ENCODE measurements at regions not wholly inside any gene's neighbourhood (a gene's known extent, or its start where the extent isn't known, plus 50 kb on each side); places are given as distances from the start of the nearest gene placed in this dataset.

DNA sequence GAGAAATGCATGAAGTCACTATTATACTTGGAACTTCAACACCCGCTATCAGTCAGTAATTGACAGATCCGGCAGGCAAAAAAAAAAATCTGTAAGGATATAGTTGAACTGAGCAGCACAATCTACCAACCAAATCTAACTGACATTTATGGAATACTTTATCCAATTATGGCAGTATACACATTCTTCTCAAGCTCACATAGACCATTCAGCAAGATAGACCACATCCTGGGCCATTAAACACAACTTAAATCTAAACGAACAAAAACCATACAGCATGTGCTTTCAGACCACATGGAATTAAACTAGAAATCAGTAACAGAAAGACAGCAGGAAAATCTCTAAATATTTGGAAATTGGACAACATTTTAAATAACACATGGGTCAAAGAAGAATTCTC is 112.7 kb downstream of the MPP7 start:
- intact Hi-C loops (cut with micrococcal nuclease) = no loop called here

DNA sequence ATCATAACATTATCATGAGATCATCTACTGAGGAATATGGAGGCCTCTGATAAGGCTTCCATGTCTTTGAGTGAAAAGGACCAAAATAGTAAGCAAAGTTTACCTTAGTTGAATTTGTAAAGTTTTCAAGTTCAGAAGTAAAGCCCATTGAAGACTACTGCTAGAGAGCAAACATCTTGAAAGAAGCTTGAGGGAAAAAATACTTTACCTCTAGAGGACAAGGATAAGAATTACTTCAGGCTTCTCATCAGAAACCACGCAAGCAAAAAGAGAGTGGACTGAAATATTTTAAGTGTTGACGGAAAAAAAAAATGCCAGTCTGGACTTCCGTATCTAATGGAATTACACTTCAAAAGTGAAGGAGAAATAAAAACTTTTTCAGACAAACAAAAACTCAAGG is 114.3 kb downstream of the MPP7 start:
- intact Hi-C loops (cut with micrococcal nuclease) = no loop called here

DNA sequence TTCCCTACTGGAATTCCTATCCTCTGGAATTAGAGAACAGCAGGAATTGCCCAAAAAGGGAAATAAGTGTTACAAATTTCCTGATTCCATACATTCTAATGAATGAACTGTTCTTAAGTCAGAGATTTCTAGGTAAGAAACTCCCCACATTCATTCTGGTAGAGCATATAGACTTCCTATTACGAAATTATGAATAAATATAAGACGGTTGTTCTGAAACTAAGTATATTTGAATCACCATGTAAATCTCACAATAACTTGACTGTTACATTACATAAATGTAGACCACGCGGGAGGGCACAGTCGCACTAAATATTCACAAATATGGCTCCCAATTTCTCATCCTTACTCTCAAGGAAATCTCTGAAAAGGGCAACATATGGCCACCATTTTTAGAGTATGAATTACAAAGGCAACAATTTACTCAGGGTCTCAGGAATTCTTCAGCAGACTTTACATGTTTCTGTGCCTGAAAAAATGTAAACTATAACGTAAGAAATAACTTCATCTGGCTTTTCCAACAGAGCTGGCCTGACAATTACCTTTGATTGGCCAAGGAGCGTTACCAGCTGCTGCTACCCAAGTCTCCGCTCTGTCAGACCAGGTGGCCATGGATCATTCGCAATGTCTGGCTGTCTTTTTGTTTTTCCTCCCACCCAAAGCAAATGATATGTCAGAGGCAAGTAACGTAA is 115.8 kb downstream of the MPP7 start:
- intact Hi-C loops (cut with micrococcal nuclease) = no loop called here

DNA sequence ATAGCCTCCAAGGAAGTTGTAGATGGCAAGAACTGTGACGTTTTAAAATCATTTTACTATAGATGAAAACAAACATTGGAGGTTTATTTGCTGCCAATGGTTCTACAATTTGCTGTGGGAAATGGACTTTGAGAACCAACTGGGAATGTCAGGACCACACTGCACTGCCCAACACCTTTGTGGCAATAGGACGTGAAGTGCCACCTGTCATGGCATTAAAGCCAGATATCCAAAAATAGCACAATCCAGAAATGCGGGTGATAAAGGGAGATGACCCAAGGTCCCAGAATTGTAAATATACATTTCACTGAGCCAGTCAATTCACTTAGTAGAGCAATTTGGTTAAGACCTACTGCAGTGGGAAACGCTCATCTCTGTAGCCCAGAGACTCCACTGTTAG is 116.4 kb downstream of the MPP7 start:
- intact Hi-C loops (cut with micrococcal nuclease) = no loop called here

DNA sequence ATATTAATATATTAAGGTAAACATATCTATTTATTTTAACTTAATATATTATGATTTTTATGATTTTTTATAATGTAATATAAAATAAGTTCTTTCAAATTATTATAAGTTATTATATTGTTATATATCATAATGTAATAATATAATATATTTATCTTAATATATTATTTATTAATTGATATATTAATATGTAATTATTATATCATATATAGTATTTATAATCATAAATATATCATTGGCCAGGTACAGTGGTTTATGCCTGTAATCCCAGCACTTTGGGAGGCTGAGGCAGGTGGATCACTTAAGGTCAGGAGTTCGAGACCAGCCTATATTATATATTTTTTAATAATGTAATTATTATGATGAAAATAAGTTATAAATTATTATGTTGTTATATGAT is 118.1 kb downstream of the MPP7 start:
- intact Hi-C loops (cut with micrococcal nuclease) = no loop called here

DNA sequence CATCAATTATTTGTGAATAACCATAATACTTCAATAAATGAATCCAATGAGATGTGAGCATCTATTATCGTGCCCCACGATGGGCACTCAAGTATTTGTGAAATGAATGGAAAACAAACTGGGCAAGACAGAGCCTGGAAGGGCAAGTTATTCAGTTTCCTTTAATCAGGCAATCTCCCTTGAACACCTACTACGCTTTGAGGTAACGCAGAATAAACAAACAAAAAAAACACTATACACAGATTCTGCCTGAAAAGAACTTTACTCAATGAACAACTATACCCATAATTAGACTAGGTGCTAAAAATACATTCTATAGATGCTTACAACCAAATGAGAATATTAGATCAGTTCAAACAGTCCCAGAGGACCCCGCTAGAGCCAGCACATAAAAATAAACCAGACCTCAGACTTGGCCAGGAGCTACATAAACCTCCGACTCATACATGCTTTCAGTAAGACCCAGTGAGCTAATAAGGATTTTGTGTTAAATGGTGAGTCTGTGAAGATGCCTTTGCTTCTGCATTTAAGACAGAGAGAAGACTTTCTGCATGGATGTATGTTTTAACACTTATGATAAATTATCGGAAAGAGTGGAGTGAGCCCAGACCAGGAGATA is 121.3 kb downstream of the MPP7 start:
- intact Hi-C loops (cut with micrococcal nuclease) = no loop called here

DNA sequence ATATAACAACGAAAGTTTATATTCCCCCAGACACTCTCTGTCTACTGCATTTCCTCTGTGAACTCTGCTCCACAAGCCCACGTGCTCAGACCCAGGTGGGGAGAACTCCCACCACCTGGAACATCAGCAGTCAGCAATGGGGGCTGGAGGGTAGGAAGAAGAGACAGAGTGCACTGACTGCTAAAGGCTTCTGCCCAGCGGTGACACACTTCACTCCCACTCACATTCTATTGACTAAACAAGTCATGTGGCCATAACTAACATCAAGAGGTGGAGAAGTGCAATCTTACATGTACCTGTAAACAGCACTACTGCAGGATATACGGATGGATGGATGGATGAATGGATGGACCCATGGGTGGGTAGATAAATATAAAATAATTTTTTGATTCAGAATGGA is 122.2 kb downstream of the MPP7 start:
- intact Hi-C loops (cut with micrococcal nuclease) = no loop called here

DNA sequence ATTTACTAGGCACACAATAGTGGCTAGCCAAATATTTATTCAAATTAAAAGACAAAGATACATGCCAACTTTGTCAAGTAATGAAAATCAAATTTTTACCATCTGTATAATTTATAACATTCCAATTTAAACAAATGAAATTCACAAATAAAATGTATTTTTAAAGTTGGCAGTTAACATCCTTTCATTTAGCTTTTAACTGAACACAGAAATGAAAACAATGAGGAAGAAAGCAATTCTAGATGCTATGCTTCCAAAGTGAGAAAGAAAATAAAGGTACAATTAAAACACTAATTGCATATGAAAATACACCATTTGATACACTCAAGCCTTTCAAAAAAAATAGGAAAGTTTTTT is 123.1 kb downstream of the MPP7 start:
- intact Hi-C loops (cut with micrococcal nuclease) = loop anchor here (1.0 to 5.0 kb wide), 5 partner anchors 437 to 809 kb away; no protein-coding TSS in a partner anchor

DNA sequence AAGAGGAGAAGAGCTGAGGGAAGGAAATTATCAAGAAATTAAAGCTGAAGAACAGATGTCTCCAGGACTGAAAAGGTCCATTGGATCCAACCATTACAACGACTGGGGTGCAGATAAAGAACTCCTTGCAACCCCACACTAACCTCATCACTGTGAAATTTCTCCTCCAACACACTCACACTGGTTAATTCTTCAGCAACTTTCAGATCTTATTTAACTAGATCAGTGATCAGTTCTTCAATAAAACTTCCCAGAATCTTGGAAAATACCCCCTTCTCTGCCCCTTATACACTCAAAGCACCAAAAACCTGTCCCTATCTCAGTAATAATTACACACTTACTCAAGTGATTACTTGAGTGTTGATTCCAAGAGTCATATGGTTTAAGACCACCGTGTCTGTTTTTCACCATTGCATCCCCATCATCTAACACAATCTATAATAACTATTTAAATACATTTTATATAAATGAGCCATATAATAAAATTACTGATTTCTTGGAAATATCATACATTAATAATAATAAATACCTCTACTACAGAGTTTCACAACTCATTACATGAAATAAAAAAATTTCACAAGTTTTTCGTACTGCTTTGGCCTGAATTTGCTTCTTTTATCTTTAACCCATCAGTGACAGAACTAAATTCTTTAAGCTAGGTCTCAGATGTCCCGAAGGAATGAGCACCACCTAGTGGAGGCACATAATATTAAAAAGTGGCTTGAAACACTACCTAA is 123.7 kb downstream of the MPP7 start:
- intact Hi-C loops (cut with micrococcal nuclease) = loop anchor here (1.0 to 5.0 kb wide), 5 partner anchors 437 to 808 kb away; no protein-coding TSS in a partner anchor

DNA sequence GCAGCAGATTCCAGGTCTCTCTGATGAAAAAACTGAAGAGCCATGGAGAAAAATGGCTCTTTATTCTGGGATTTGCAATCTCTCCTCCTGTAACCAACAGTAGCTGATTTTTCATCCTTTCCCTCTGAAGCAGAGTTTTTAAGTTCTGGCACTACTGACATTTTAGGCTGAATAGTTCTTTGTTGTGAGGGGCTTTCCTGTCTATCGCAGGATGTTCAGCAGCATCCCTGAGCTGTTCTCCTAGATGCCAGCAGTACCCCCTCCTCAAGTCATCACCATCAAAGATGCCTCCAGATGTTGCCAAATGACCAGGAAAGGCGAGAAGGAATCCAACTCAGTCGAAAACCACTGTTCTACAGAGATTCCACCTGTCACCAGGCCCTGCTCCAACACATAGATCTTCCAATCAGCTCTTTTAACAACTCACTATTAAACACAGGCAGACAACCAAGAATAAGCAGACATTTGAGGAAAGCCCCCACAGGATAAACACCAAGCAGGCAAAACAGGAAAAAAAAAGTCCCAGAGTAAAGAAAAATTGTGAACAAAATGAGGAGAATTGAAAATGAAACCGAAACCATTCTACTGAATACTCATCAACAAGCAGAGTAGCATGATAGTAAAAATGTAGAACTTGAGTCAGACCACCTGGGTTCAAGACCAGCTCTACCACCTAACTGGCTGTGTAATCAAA is 124.8 kb downstream of the MPP7 start:
- intact Hi-C loops (cut with micrococcal nuclease) = loop anchor here (1.0 to 5.0 kb wide), 4 partner anchors 204 to 807 kb away; no protein-coding TSS in a partner anchor

DNA sequence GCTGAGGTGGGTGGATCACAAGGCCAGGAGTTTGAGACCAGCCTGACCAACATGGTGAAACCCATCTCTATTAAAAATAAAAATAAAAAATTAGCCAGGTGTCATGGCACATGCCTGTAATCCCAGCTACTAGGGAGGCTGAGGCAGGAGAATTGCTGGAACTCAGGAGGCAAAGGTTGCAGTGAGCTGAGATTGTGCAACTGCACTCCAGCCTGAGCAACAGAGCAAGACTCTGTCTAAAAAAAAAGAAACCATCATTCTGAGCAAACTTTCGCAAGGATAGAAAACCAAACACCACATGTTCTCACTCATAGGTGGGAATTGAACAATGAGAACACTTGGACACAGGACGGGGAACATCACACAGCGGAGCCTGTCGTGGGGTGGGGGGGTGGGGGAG is 126.4 kb downstream of the MPP7 start:
- intact Hi-C loops (cut with micrococcal nuclease) = loop anchor here (5.0 kb wide), 1 partner anchor 729 kb away; no protein-coding TSS in a partner anchor

DNA sequence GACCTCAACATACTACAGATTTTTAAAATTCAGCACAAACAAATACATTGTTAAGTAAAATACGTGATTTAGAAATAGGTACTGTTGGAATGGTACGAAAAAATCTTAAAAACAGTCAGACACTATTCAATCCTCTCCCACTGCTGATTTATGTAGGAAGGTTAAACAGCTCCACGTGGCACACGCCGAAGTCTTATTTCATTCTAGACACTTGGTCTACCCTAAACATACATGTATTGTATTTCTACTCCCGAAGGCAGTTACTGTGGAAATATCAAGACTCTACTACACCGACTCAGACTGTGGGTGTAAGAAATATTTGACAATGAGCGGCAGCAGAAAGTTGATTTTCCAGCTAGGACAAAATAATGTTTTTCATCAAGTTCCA is 130.6 kb downstream of the MPP7 start:
- intact Hi-C loops (cut with micrococcal nuclease) = no loop called here

DNA sequence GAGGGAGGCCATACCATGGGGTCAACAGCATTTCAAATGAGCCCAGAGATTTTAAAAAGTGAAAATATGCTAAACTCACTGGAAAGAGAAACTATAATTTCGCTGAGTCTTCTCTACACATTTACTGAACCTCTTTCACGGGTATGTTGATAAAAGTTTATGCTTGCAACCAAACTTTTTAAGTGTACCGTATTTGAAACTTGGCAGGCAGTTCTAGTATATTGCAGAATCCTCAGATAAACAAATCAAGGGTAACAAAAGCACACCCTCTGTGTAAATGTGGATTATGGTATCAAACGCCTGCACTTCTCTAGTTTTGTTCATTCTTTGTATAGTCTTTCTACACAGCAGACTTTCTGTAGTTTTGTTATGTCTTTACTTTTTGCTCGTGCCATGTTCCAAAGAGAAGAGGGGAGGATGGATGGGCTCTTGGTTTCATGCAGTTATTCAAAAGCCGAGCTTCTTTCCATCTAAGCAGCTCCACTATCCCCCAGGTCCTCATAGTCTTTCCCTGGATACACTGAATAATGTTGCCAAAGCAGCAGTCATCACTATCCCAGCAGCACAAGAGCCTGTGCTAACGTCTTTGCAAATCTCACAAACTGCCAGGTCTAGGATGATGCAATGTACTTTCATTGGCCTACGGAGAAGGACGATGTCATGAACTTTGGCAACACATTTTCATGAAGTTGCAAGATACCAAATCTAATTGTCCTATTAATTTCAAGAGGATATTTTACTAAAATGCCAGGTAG is 131.2 kb downstream of the MPP7 start:
- intact Hi-C loops (cut with micrococcal nuclease) = no loop called here

DNA sequence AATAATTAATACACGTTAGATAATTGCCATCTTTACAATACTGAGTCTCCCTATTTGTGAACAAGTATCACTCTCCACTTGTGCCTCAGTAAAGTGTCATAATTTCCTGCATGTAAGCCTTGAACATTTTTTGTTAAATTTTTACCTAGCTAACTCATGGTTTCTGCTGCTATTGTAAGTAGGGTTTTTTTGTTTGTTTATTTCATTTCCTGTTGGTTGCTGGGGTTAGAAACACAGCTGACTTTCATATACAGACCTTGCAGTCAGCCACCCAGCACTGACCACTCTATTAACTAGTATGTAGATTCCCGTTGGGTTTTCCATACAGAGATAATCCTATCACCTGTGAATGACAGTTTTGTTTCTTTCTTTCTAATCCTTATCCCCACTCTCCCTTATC is 133.3 kb downstream of the MPP7 start:
- intact Hi-C loops (cut with micrococcal nuclease) = no loop called here

DNA sequence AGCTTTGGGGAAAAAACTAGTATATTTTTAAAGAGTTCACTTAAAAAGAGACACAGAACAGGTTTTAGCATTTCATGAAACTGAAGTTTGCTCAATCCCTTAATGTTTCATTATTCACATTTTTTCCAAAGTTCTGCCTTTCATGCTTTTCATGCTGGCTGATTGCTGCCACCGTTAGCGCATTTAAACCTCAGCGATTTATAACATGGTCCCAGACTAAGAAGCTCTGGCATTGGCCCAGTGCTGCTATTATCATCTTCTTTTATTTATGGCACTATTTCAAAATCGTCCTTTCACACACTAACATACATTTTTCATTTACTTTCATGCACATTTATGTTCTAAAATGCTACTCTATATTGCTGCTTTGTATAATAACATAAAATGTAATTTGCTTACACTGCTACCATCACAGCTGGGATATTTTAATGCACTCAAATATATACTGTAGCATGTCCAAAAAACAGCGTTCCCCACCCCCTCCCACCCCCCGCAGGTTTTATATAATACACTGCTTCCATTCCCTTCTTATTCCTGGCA is 141.9 kb downstream of the MPP7 start:
- intact Hi-C loops (cut with micrococcal nuclease) = no loop called here

DNA sequence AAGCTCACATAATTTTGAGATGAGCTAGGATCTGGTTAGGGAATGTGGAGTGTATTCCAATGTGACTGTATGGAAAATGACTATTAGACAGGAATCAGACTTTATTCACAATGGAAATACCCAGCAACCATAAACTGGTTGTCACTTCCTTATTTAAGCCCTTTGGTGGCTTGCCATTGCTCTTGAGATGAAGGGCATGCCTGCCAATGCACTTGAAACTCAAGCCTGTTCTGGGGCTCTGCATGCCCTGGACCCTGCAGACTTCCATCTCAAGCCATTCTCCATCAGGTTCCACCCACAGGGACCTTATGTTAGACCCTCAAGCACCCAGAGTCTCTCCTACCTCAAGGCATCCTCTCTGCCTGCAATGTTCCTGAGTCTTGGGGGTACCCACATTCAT is 145.5 kb downstream of the MPP7 start:
- intact Hi-C loops (cut with micrococcal nuclease) = no loop called here

DNA sequence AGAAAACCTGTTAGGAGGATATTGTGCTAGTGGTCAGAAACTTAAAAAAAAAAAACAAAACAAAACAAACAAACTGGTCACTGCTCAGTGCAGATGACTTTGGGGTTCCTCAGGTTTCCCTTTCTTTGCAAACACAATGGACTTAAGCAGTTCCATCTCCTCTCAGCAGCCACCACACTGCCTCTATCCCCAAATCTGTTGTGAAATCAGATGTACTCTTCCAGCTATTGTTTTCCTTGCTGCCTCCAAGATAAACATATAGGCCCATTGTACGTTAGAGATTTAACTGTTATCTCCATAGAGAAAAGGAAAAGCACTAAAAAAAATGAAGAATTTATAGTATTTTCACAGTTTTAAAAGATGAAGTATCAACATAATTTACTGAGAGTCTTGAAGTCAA is 147.1 kb downstream of the MPP7 start:
- intact Hi-C loops (cut with micrococcal nuclease) = no loop called here

DNA sequence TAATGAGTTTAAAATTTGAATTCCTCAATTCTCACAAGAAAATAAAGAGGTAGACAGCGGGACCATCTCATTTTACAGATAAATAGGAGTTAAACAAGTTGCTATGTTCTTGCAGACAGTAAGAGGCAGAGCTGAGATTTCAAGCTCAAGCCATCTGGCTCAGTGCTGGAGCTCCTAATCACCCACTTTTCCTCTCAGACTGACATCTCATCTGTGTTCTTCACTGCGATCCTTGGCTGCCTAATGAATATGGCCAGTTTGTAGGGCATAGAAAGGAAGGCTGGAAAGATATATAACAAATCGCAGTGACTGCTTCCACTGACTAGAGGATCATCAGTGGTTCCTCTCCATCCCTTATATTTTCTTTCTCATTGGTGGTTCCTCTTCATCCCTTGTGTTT is 151.2 kb downstream of the MPP7 start:
- intact Hi-C loops (cut with micrococcal nuclease) = no loop called here

DNA sequence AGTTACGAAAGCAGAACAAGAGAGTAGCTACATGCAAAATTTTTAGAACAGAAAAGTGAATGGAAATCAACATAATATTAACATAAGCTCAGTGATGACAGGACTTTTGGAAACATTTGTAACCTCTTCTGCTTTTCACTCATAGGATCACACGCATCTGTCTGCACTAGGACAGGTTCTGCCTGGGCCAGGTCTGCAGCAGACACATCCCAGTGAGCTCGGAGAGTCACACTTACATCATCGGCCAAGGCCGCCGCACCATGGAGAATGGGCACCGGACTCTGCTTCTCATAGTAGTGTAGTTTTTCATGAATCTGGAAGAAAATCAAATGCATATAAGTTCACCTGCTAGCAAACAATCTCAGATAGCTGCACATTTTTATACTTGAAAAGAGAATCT is 150.9 kb upstream of the ODAD2 start:
- intact Hi-C loops (cut with micrococcal nuclease) = no loop called here

DNA sequence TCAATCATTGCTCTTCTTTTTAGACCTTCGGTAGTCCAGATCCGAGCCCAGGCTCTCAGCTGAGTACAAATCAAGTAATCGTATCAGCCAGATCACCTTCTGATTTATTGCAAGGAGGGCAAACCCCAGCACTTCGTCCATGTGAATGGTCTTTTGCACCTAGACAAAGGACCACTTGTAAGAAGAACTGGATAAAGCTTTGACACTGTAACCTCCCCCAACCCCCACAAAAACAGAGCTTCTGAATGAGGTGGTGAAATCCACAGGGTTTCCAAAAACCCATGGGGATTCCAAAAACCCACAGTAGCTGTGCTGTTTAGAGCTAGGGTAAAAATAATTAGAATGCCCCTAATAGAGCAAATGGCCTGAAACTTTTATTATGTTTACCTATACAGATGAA is 148.8 kb upstream of the ODAD2 start:
- intact Hi-C loops (cut with micrococcal nuclease) = no loop called here

DNA sequence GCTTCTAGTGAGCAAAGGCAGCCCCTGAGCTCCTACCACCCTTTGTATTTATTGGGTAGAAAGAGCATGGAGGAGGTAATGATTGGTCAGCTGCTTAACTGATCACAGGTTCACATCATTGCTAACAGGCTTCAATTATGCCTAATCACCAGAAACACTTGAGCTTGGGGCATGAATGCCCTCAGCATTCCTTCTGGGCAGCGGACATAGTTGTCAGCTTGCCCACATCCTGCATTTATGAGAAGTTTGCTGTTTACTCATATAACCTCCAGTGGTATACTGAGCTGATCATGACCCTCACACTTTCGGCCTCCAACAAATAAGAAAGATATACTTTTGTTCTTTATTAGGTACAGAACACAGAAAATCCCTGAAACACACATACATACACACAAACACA is 140.3 kb upstream of the ODAD2 start:
- intact Hi-C loops (cut with micrococcal nuclease) = no loop called here

All from T-helper 2 cell treated with Interferon-gamma antibody and Interleukin-4, amounts not matched to agents 100 ng/mL and 5 ng/mL, for 36 hours (primary cell).